ENCODE measurements at regions not wholly inside any gene's neighbourhood (a gene's known extent, or its start where the extent isn't known, plus 50 kb on each side); places are given as distances from the start of the nearest gene placed in this dataset.
A peak's percentile ranks its signal among the peaks of the same experiment; 100 is the strongest.

- Histone ChIP-seq H3K4me3 (no peak overlapping the region), H3K27ac (no peak overlapping the region), H3K9me3 (no peaks in the 10 kb centered on the region), H3K36me3 (no peaks in the 10 kb centered on the region), H3K27me3 (peaks cover 0 to 35% (median 0%) of the 10 kb centered on the region in 3 donors), H3K4me1 (no peaks in the 10 kb centered on the region)
- TF ChIP-seq CTCF (IDR thresholded peaks at IDR 0.05) (no peak), POLR2A (IDR thresholded peaks at IDR 0.05) (no peak), POLR2AphosphoS5 (IDR thresholded peaks at IDR 0.05) (no peak), EP300 (IDR thresholded peaks at IDR 0.05) (no peak)
- no peak for DNase-seq
- intact Hi-C loops (cut with DNase I; ENCODE audit: low total_unique reads): no loop called here
- 76 to 91% (median 79%) methylated on average over 11 to 12 of the region's 12 CpGs for WGBS, 5 donors
Measured at GRCh38 chr18:78688249-78688648, 291.4 kb upstream of the SALL3 start.

- TF ChIP-seq POLR2AphosphoS5 (IDR thresholded peaks at IDR 0.05): no peak
- no peak for TF ChIP-seq CTCF (IDR thresholded peaks at IDR 0.05)
- TF ChIP-seq EP300 (IDR thresholded peaks at IDR 0.05): no peak
- TF ChIP-seq POLR2A (IDR thresholded peaks at IDR 0.05): no peak
- peaks cover 0 to 29% (median 0%) of the 10 kb centered on the region in 3 donors for H3K27me3 ChIP-seq
- H3K4me3 ChIP-seq: no peak overlapping the region
- DNase-seq: no peak
- H3K4me1 ChIP-seq: no peaks in the 10 kb centered on the region
- intact Hi-C loops (cut with DNase I; ENCODE audit: low total_unique reads): no loop called here
- no peaks in the 10 kb centered on the region for H3K9me3 ChIP-seq
- no peaks in the 10 kb centered on the region for H3K36me3 ChIP-seq
- no peak overlapping the region for H3K27ac ChIP-seq
- WGBS, 5 donors: 83 to 90% (median 85%) methylated on average over 11 of the region's 11 CpGs; no CpG with 5 or more reads in 1 of the 5 donors
Measured at GRCh38 chr18:78688916-78689315, 290.7 kb upstream of the SALL3 start.

- H3K4me1 ChIP-seq: no peaks in the 10 kb centered on the region
- DNase-seq: peak in 1 of 2 donors; percentile 11
- H3K27me3 ChIP-seq: peaks cover 0 to 27% (median 0%) of the 10 kb centered on the region in 3 donors
- intact Hi-C loops (cut with DNase I; ENCODE audit: low total_unique reads): no loop called here
- 88 to 94% (median 91%) methylated on average over 15 of the region's 15 CpGs for WGBS, 5 donors
- H3K27ac ChIP-seq: no peak overlapping the region
- TF ChIP-seq CTCF (IDR thresholded peaks at IDR 0.05): no peak
- no peak for TF ChIP-seq POLR2AphosphoS5 (IDR thresholded peaks at IDR 0.05)
- TF ChIP-seq POLR2A (IDR thresholded peaks at IDR 0.05): no peak
- no peak for TF ChIP-seq EP300 (IDR thresholded peaks at IDR 0.05)
- H3K4me3 ChIP-seq: no peak overlapping the region
- H3K9me3 ChIP-seq: no peaks in the 10 kb centered on the region
- H3K36me3 ChIP-seq: no peaks in the 10 kb centered on the region
Measured at GRCh38 chr18:78689606-78690005, 290.0 kb upstream of the SALL3 start.

GRCh38 chr18:78692105-78692504, 287.5 kb upstream of the SALL3 start:
- H3K27me3 ChIP-seq: peaks cover 0 to 16% (median 0%) of the 10 kb centered on the region in 3 donors
- WGBS, 5 donors: 23 to 62% (median 38%) methylated on average over 1 of the region's 1 CpG

More at GRCh38 chr18:78692105-78692504, 287.5 kb upstream of the SALL3 start:
- DNase-seq: no peak
- H3K27ac ChIP-seq: no peak overlapping the region
- H3K4me1 ChIP-seq: no peaks in the 10 kb centered on the region
- TF ChIP-seq POLR2A (IDR thresholded peaks at IDR 0.05) (no peak), EP300 (IDR thresholded peaks at IDR 0.05) (no peak), POLR2AphosphoS5 (IDR thresholded peaks at IDR 0.05) (no peak), CTCF (IDR thresholded peaks at IDR 0.05) (no peak)
- no peaks in the 10 kb centered on the region for H3K36me3 ChIP-seq
- no peaks in the 10 kb centered on the region for H3K9me3 ChIP-seq
- intact Hi-C loops (cut with DNase I; ENCODE audit: low total_unique reads): no loop called here
- H3K4me3 ChIP-seq: no peak overlapping the region
